Smooth muscle cell (in vitro differentiated cells): ENCODE measurements at regions not wholly inside any gene's neighbourhood (a gene's known extent, or its start where the extent isn't known, plus 50 kb on each side); places are given as distances from the start of the nearest gene placed in this dataset.

Experiments used
- DNase-seq: peaks from one replicate; lab custom pipeline; 2025; ENCODE audit not compliant: unreplicated experiment; lab: John Stamatoyannopoulos, UW
- H2AFZ ChIP-seq: fragments of 200-600 bp; sonication (generic); 2 replicates; pipeline ENCODE4 v1.6.0; 2016; ENCODE audit warnings: antibody characterized with exemption, low read depth, mild to moderate bottlenecking
- H3F3A ChIP-seq: fragments of 200-600 bp; sonication (generic); 2 replicates; pipeline ENCODE4 v1.6.0; 2017; ENCODE audit warnings: antibody characterized with exemption, low read depth
- H3K27ac ChIP-seq: fragments of 200-600 bp; sonication (generic); 2 replicates; pipeline ENCODE4 v1.5.1; 2016; ENCODE audit warnings: low read depth, mild to moderate bottlenecking
- H3K27me3 ChIP-seq: fragments of 200-600 bp; sonication (generic); 2 replicates; pipeline ENCODE4 v1.6.1; 2016; ENCODE audit warnings: low read depth, mild to moderate bottlenecking
- H3K36me3 ChIP-seq: fragments of 200-600 bp; sonication (generic); 2 replicates; pipeline ENCODE4 v1.5.1; 2016; ENCODE audit warnings: low read depth
- H3K4me1 ChIP-seq: fragments of 200-600 bp; sonication (generic); 2 replicates; pipeline ENCODE4 v1.5.1; 2016; ENCODE audit warnings: low read depth
- H3K4me2 ChIP-seq: fragments of 200-600 bp; sonication (generic); 2 replicates; pipeline ENCODE4 v1.6.0; 2016; ENCODE audit warnings: mild to moderate bottlenecking
- H3K4me3 ChIP-seq: fragments of 200-600 bp; sonication (generic); 2 replicates; pipeline ENCODE4 v1.5.1; 2016; ENCODE audit warnings: mild to moderate bottlenecking
- H3K79me2 ChIP-seq: fragments of 200-600 bp; sonication (generic); 2 replicates; pipeline ENCODE4 v1.6.0; 2016; ENCODE audit warnings: low read depth, mild to moderate bottlenecking
- H3K9ac ChIP-seq: fragments of 200-600 bp; sonication (generic); 2 replicates; pipeline ENCODE4 v1.6.0; 2016; ENCODE audit warnings: low read depth
- H3K9me3 ChIP-seq: fragments of 200-600 bp; sonication (generic); replicated peaks from 2 replicates; pipeline ENCODE4 v1.5.1; 2016; ENCODE audit warnings: low read depth
- H4K20me1 ChIP-seq: fragments of 200-600 bp; sonication (generic); 2 replicates; pipeline ENCODE4 v1.6.0; 2016; ENCODE audit warnings: low read depth
- WGBS: methylation state at CpG from one replicate; pipeline ENCODE4 v1.1.7; 2016; ENCODE audit warnings: low lambda C conversion rate; 5-methylcytosine and 5-hydroxymethylcytosine counted together
- TF ChIP-seq, protein P1 (sequence below): fragments of 200-600 bp; sonication (generic); IDR thresholded peaks from 2 replicates; pipeline ENCODE4 v1.5.1; 2017; ENCODE audit warnings: borderline replicate concordance, mild to moderate bottlenecking, antibody characterized with exemption; ENCODE audit not compliant: insufficient read depth, poor library complexity, severe bottlenecking

DNA sequence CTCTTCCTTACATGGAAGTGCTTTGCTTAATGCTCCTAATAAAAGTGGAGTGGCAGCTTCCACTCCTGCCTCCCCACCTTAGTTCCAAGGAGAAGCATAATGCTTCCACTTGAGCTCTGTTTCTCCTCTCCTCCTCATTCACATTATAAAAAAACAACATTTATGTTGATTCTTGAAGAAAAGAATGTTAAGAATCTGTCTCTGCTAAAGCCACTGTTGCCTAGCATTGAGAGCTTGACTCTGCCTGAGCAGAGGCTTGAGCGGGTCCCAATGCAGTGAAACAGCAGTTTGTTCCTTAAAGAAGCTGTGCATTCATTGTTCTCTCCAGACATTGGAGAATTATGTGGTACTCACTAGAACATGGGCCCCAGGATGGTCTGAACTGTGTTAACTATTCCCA lies 101.5 kb upstream of the GHR start:
- TF ChIP-seq, protein P1, sequence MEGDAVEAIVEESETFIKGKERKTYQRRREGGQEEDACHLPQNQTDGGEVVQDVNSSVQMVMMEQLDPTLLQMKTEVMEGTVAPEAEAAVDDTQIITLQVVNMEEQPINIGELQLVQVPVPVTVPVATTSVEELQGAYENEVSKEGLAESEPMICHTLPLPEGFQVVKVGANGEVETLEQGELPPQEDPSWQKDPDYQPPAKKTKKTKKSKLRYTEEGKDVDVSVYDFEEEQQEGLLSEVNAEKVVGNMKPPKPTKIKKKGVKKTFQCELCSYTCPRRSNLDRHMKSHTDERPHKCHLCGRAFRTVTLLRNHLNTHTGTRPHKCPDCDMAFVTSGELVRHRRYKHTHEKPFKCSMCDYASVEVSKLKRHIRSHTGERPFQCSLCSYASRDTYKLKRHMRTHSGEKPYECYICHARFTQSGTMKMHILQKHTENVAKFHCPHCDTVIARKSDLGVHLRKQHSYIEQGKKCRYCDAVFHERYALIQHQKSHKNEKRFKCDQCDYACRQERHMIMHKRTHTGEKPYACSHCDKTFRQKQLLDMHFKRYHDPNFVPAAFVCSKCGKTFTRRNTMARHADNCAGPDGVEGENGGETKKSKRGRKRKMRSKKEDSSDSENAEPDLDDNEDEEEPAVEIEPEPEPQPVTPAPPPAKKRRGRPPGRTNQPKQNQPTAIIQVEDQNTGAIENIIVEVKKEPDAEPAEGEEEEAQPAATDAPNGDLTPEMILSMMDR, result no peak
- H3F3A ChIP-seq, result no peaks in the 10 kb centered on the region
- H3K79me2 ChIP-seq, result no peaks in the 10 kb centered on the region
- H4K20me1 ChIP-seq, result no peaks in the 10 kb centered on the region
- H3K36me3 ChIP-seq, result no peaks in the 10 kb centered on the region
- no peaks in the 10 kb centered on the region for H3K27me3 ChIP-seq
- no peak overlapping the region for H3K4me2 ChIP-seq
- H3K27ac ChIP-seq, result no peak overlapping the region
- no peaks in the 10 kb centered on the region for H3K9me3 ChIP-seq
- H3K4me3 ChIP-seq, result no peak overlapping the region
- 79% methylated on average over 1 of the region's 1 CpG for WGBS
- no peak for DNase-seq
- H3K9ac ChIP-seq, result no peak overlapping the region
- no peaks in the 10 kb centered on the region for H3K4me1 ChIP-seq
- no peak overlapping the region for H2AFZ ChIP-seq

DNA sequence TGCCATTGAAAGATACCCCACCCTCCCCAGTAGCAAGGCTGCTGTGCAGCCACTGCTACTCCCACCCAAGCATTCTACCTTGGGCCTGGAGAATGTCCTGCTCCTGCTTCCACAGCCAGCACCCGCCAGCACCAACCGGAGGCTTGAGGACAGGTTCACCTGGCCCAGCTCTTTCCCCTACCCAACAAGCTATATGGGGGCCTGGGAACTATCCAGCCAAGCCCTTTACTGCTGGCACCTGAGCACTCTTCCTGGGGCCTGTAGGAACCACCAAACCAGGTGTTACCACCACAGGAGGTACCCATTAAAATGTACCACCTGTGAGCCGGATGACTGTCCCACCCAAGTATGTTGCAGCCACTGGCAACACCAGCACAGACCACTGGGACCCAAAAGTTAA lies 86.1 kb upstream of the GHR start:
- no peaks in the 10 kb centered on the region for H3K4me1 ChIP-seq
- H3K9ac ChIP-seq, result no peak overlapping the region
- no peaks in the 10 kb centered on the region for H3K27me3 ChIP-seq
- no peak overlapping the region for H2AFZ ChIP-seq
- 96% methylated on average over 3 of the region's 3 CpGs for WGBS
- no peaks in the 10 kb centered on the region for H3F3A ChIP-seq
- no peak overlapping the region for H3K27ac ChIP-seq
- DNase-seq, result no peak
- H3K4me2 ChIP-seq, result no peak overlapping the region
- TF ChIP-seq, protein P1, result no peak
- H4K20me1 ChIP-seq, result no peaks in the 10 kb centered on the region
- H3K79me2 ChIP-seq, result no peaks in the 10 kb centered on the region
- H3K4me3 ChIP-seq, result no peak overlapping the region
- H3K36me3 ChIP-seq, result no peaks in the 10 kb centered on the region
- H3K9me3 ChIP-seq, result no peaks in the 10 kb centered on the region

DNA sequence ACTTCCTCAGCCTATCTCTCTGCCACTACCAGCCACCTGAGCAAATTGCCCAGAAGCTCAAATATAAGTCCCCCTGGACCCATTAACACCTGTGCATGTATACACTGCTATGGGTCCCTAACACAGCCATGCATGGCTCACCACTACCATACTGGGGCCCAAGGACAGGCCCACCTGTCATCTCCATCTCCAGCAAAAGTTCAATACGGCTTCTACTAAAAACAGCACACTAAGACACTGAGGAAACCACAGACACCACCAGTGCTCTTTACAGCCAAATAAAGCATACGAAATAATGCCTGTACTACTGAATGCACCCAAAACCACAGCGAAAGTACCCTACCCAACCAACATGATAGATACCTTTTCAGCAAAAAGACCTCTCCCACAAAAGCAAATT lies 85.6 kb upstream of the GHR start:
- WGBS, result 92% methylated on average over 3 of the region's 3 CpGs
- Histone ChIP-seq H3K4me2 (no peak overlapping the region), H3K9me3 (no peaks in the 10 kb centered on the region), H3K36me3 (no peaks in the 10 kb centered on the region), H3K4me1 (no peaks in the 10 kb centered on the region), H4K20me1 (no peaks in the 10 kb centered on the region), H3K27ac (no peak overlapping the region), H2AFZ (no peak overlapping the region), H3K27me3 (no peaks in the 10 kb centered on the region), H3K9ac (no peak overlapping the region), H3K4me3 (no peak overlapping the region), H3F3A (no peaks in the 10 kb centered on the region), H3K79me2 (no peaks in the 10 kb centered on the region)
- TF ChIP-seq, protein P1, result no peak
- no peak for DNase-seq

DNA sequence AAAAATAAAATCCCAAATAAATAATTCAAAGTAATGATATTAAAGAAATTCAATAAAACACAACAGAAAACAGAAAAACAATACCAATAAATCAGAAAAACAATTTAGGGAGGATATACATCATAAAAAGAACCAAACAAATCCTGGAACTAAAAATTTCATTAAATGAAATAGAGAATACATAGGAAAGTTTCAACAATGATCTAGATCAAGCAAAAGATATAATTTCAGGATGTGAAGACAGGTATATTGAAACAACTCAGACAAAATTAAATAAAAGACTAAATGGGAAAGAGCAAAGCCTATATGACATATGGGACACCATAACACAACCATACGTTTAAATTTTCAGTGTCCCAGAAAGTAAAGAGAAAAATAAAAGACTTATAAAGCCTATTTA lies 85.1 kb upstream of the GHR start:
- no peak overlapping the region for H2AFZ ChIP-seq
- H4K20me1 ChIP-seq, result no peaks in the 10 kb centered on the region
- no peaks in the 10 kb centered on the region for H3K4me1 ChIP-seq
- TF ChIP-seq, protein P1, result no peak
- no peak for DNase-seq
- no peak overlapping the region for H3K9ac ChIP-seq
- H3K27me3 ChIP-seq, result no peaks in the 10 kb centered on the region
- no peak overlapping the region for H3K4me2 ChIP-seq
- H3K4me3 ChIP-seq, result no peak overlapping the region
- H3K36me3 ChIP-seq, result no peaks in the 10 kb centered on the region
- no peaks in the 10 kb centered on the region for H3K79me2 ChIP-seq
- no peaks in the 10 kb centered on the region for H3K9me3 ChIP-seq
- H3K27ac ChIP-seq, result no peak overlapping the region
- 93% methylated on average over 1 of the region's 1 CpG for WGBS
- H3F3A ChIP-seq, result no peaks in the 10 kb centered on the region
